Tongue (tissue), 1 donor: ENCODE measurements at regions not wholly inside any gene's neighbourhood (a gene's known extent, or its start where the extent isn't known, plus 50 kb on each side); places are given as distances from the start of the nearest gene placed in this dataset.
A peak's percentile ranks its signal among the peaks of the same experiment; 100 is the strongest.
"Not testable (repeated sequence)": the region's sequence is repeated elsewhere in the genome, so short reads cannot be mapped to it uniquely, and the experiment has no call there.

Experiments
- DNase-seq: peaks from one replicate; pipeline ENCODE4 v3.0.0-alpha.2; 2015

DNA sequence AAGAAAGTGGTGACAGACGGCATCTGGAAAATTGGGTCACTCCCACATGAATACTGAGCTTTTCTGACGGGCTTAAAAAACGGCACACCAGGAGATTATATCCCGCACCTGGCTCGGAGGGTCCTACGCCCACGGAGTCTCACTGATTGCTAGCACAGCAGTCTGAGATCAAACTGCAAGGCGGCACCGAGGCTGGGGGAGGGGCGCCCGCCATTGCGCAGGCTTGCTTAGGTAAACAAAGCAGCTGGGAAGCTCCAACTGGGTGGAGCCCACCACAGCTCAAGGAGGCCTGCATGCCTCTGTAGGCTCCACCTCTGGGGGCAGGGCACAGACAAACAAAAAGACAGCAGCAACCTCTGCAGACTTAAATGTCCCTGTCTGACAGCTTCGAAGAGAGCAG is 966.2 kb upstream of the USP15 start:
- DNase-seq, result not testable (repeated sequence)

DNA sequence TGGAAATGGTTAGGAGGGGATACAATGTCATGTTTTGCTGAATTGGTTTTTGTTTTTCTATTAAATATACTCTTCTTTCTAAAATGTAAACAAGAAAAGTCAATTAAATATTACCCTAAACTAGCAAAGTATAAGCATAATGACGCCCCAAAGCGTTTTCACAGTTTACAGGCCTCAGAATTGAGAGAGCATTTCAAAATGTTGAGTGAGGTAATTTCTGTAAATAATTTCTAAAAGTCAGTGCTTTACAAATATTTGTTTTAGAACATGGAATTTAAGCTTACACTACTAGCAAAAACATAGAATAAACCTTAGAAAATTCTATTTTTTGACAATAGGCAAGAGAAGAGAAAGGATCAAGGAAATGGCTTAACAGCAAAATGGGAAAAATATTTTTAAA is 958.4 kb upstream of the USP15 start:
- no peak for DNase-seq

DNA sequence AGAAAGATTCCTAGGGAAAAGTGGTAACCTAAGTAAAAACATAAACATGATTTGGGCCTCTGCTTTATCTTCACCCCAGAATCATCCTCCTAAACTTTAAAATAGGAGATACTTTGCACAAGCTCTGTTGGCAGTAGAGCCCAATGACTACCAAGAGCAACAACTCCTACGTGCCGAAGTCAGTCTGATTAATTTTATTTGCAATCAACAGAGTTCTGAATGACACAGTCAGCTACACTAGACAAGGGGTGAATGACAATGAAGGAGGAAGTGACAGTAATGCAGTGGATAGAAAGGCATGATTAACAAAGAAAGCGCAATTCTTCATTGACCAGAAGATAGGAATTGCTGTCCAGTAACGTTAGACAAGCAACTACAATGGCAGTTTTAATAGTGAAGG is 957.9 kb upstream of the USP15 start:
- no peak for DNase-seq

DNA sequence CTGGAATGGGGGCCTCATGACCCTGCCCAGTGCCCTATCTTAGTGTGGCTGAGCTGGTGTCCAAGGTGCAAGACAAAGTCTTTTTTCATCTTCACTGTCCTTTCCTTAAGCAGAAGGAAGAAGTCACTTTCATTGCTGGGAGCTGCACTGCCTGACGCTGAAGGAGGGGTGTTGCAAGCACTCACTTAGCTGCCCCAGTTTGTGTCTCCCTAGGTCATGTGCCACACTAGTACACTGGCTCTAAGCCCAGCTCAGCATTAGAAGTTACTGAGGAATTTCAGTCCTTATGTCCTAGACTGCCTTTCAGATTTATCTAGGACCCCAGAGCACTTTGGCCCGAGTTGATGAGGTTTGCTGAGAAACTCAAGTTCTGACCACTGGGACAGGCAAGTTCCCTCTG is 952.0 kb upstream of the USP15 start:
- DNase-seq, result no peak

DNA sequence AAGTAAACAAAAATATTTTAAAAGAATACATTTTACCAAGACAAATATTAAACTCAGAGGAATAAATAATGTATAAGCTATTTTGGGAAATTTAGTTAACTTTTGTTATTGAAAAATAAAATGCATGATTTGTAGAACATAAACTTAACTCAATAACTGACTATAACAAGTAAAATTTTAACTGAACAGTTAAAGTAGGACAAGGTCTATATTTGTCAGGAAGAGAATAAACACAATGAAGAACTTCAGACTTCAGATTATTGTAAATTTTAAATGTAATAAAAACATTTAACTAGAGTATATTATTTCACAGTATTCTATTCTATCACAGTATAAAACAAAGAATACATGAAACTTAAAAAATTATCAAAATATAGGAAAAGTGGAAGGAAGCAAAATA is 948.8 kb upstream of the USP15 start:
- DNase-seq, result no peak

DNA sequence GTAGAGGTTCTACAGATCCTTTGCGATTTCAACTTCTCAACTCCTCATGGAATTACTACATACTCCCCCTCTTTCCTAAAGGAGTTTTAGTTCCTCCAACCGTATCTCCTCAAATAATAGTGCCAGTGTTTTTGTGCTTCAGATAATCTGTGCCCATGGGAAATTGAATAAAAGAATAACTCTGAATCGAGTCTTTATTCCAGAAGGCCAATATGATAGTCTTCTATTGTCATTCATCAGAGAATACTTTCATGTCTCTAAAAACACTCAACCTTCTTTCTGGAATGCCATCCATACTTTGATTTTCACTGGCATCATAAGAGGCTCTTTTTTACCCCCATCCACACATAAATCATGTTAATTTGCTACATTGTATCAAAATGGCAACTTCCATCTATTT is 911.3 kb upstream of the USP15 start:
- DNase-seq, result no peak

DNA sequence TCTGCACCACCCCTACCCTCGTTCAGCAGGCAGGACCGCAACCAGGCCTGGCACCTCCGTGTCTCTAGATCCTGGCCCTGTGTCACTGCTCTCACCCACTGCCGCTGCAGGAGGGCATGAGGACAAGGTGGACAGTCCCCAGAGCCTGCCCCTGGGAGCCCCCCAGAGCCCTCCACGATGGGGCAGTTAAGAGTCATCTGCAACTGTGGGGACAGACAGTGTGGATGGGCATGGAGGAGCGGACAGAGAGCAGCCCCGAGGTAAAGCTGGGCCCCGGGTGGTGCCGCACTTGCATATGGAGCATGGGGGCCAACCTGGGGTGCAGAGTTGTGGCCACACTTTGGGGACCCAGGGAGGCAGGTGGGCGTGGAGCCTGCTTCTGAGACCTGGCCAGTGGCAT is 905.1 kb upstream of the USP15 start:
- DNase-seq, result no peak

DNA sequence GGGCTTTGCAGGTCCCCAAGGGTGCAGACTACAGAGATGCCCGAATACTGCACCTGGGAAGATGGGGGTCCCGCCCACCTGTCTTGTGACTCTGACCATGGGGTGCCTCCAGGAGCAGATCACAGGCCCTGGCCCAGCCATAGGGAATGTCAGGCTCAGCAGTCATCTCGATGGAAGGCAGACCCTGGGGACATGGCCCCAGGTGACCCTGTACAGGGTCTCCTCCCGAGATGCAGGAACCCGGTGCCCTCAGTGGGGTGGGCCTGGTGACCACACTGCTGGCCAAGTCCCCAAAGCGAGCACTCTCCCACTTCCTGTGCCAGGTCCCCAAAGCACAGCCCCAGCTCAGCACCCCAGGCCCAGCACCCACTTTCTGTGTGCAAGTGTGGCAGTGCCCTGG is 903.7 kb upstream of the USP15 start:
- DNase-seq, result no peak

DNA sequence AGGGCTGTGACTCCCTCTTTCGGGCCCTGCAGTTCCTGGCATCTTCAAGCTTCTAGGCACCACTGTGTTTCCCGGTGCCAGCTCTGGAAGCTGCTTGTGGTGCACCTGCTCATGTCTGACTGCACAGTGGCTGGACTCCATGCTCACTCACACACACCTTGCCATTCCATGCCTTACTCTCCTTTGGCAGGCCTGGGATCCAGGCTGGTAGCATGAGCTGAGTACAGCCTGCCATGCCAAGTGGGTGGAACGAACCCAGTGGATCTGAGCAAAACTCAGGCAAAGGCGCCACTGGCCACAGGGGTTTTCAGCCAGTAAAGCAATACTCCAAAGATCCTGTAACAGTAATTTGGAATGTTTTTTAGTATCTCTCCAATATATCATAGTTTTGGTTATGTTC is 902.7 kb upstream of the USP15 start:
- no peak for DNase-seq

DNA sequence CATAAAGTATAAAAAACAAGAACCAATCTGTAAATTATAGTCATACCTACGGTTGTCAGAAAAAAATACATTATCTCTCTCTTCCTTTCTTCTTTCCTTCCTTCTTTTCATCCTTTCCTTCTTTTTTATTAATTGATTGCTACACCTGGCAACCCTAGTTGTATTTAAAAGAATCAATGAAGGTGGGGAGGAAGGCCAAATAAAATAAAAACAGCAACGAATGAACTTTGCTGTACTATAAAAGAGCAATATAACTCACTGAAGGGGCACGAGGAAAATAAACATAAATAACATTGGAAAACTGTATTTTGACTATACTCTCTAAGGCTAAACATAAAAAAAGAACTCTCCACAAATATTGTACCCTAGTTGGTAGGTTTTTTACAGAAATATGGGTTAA is 898.2 kb upstream of the USP15 start:
- DNase-seq, result no peak

DNA sequence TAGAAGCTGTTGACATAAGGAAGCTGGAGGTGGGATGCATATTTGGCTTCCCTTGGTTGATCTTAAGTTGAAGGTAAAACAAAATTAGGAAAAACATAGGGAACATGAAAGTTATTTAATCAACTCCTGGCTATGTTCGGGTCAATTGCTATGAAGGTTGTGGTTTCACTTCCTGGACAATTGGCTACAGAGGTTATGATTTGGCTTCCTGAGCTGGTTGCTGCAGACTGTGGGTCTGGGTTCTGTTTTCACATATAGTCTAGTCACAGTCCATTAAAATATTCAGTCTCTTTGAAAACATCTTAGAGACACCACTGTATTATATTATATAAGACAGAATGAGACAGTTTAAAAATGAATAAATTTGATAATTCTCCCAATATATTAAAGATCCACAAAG is 895.2 kb upstream of the USP15 start:
- no peak for DNase-seq

DNA sequence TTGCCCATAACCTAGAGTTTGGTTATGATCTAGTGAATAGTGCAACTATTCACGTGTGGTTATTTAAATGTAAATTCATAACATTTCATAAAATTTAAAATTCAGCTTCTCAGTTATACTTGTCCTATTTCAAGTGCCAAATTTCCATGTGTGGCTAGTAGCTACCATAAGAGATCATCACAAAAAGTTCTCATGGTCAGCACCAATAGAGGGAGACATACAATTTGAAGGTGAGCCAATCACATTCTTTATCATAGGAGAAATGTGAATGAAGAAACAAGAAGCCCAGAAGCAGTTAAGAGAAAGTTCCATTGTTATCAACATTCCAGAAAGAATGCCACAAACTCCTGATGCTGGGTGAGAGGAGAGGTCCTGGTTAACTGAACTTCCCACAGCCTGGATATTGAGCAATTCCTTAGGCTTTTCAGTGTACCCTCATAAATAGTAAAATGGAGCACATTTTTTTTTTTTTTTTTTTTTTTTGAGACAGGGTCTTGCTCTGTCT is 892.9 kb upstream of the USP15 start:
- no peak for DNase-seq

DNA sequence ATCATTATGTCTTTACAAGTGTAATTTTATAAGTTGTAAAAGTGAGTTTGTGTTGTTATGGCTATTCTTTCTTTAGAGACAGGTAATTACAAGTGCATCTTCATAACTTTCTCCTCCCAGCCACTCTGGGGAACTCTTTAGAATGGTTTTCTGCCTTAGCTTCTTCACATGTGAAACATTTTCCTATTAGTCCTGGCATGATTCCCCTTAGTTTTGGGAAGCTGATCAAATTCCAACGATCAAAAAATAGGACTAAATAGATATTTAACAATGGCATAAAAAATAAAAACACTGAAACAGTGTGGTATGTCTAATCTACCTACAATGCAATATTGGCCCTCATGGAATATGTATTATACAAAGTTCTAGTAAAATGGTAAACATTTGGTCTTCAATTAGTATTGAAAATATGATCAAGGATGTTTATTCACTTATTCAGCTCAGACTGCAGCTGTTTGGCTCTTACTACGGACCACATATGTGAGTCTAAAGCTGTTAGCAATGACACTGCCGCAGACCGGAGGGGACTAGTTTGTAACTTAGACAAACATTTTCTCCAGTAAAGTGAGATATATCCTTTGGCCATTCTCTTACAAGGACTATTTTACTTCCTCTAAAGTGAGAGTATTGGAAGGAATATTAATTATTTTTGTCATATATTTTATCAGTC is 890.8 kb upstream of the USP15 start:
- DNase-seq, result peak; percentile 11

DNA sequence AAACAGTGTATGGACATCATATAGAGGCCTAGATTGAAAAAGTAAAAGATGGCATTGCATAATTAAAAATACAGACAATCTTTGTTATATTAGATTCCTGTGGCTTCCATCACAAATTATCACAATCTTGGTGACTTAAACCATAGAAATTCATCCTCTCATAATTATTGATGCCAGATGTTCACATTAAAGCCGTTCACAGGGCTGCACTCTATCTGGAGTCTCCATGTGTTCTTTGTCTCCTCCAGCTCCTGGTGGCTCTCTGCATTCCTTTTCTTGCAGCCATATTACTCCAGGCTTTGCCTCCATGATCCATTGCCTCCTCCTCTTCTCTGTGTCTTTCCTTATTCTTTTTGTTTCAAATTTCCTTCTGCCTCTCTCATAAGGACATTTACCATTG is 875.7 kb upstream of the USP15 start:
- no peak for DNase-seq

DNA sequence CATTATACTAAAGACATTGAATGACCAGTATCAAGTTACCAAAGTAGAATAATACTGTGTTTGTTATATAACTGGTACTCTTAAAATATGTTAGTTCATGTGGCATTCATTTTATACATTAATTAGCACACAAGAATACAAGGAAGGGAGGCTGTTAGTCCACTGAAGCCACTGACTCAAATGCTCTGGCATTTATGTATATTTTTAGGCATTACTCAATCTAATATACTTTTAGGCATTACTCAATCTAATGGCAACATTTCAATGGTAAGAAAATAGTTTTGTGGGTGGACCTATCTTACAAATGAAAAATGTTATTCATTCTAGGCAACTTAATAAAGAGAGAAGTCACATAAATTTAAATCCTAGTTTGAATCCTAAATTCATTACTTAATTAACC is 874.4 kb upstream of the USP15 start:
- DNase-seq, result no peak

DNA sequence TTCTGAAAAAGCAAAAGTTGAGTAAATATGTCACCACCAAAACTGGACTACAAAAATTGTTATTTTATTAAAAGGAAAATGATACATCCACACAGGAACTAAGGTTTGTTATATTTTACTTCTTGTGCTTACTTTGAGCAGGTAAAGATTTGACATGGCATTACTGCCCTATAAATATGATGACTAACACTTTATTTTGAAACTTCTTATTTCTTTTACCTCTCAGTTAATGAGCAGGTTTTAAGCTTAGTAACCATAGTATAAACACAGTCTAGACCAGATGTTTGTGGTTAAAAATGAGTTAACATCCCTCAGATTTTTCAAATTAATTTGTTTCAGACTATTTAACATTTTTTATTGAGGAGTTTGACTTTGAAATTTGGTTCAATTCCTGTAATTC is 862.5 kb upstream of the USP15 start:
- no peak for DNase-seq

DNA sequence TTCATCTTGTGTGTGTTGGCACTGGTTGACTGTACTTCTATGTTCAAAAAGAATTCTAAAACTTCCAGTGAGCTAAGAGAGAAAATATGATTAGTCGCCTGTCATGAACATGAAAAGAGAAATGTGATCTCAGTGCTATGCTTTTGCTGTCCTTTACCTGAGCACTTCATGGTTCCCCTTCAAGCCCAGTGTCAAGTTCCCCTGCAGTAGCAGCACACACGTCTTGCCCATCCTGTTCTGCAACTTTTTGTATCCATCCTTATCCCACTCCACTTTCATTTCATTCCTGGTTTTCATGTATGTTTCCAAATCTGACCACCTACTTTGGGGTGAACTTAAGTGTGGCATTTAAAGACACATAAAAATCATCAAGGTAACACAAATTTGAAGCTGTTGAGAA is 848.0 kb upstream of the USP15 start:
- DNase-seq, result no peak

DNA sequence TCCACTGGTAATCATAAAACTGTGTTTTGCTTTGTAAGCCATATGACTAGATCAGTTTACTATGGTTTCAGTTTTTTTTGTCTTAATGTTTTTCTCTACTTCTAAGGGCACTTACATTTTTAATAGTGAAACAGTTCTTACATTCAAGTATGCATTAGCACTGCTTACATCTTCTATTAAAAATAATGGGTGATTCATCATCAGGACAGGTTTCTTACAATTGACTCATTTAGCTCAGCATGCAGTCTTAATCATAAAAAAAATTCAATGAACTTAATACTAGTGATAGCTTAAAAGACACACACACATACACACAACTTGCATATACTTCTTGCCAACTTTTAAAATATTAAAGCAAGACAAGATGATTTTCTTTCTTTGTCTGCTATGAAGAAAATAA is 845.7 kb upstream of the USP15 start:
- DNase-seq, result no peak

DNA sequence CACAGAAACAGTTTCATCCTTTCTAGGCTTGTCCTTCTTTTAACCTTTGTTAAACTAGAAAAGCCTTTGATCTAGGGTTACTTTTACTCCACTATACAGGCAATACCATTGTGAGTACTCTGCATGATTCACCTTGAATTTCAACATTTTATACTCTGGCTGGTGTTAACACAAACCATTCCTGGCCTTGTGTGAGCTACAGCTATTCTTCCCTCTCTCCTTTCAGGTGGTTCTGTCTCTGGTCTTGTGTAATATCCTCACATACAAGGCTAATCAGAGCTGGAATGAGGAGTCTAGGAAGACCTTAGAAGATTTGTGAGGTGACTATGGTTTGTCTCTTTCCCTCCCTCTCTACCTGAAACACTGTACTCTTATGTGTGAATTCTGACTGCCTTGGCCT is 837.4 kb upstream of the USP15 start:
- no peak for DNase-seq

DNA sequence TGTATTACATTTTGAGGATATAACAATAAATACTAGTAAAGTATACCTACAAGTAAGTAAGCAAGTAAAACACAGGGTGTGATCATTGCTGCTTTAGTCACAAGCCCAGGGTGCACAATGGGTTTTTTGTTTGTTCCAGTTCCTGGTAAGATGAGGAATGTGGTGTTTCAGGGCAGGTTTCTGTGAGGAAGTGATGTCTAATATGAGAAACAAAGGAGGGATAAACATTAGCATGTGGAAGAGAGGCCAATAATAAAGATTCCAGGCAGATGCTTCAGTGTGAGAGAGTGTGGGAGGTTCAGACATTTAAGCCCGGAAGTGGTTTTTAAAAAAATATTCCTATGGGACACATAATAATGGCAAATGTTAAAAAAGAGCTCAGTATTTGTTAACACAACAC is 808.1 kb upstream of the USP15 start:
- no peak for DNase-seq

DNA sequence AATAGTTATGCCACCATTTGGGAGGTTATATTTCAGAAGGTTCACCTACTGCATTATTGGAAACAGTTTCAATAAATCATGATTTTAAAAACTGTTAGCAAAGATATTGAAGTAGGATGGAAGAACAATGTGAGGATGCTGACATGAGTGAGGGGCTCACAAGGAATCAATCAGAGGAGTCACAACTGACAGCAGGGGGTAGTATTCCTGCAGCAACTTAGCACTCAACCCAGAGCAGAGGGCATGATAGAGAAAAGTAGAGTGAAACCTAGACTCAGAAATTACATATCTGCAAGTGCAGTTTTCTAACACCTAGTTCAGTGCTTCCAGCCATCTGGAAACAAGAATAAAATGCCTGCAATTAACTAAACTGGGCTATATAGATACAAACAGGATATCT is 772.5 kb upstream of the USP15 start:
- no peak for DNase-seq

DNA sequence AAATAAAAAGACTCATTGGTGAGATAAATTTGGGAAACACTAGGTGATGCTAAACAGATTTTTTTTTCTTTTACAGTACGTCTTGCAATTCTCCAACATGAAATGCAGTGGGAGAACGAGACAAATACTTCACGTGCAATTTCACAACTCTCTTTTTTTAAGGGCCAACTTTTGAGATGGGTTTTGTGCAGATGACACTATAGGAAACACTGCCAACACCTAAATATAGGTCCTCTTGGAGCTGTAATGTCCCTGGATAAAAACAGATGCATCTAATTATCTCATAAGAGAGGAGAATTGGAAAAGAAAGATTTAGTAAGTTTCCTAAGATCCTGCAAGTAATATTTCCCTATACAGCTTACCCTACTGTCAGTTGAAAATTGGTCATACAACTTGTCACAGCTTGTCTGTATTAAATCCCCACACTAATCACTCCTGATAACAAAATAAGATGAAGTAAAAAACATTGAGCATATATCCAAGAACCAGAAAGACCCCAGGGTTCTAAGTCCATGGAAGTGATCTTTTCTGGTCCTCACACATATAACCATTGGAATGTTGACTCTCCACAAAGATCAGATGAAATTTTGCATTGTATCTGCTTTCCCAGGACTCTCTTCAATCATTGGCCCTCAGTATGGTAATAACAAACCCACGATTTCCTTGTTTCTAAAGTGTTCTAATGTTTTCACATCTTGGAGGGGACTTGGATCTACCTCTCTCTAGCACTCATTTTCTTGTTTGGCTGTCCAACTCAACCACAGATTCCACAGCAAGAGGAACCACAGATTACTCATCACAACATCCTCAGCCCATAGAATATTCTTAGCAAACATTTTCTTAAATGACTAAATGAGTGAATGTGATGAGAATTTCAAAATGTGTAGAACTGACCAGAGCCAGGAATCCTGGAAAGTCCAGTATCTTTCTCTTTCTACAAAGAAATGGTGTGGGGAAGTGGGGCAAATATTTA is 769.4 kb upstream of the USP15 start:
- DNase-seq, result peak; percentile 58

DNA sequence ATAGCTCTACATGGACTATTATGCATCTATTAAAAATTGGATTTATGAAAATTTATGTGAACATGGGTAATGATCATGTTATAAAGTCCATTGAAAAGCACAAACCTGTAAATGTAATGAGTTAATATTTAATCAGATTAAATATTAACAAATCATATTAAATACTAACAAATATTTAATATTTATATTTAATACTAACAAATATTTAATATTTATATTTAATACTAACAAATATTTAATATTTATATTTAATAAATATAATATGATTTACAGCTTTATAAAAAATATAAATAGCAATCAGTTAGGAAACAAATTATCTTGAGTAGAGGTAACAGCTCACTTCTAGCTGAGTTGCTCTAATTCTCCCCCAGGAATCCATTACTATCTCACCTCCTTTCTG is 758.0 kb upstream of the USP15 start:
- DNase-seq, result no peak
